Skeletal muscle tissue (tissue), 3 donors: ENCODE measurements at regions not wholly inside any gene's neighbourhood (a gene's known extent, or its start where the extent isn't known, plus 50 kb on each side); places are given as distances from the start of the nearest gene placed in this dataset.

ENCODE experiments used
- H3K27ac ChIP-seq: one replicate; pipeline ENCODE4 v1.7.0; 2013; ENCODE audit warnings: mild to moderate bottlenecking, low read depth, low read length, inconsistent platforms
- H3K27me3 ChIP-seq, 3 donors: one replicate each; pipeline ENCODE4 v1.7.0; 2013; ENCODE audit warnings: low read length in 3 of 3; ENCODE audit not compliant: control insufficient read depth in 3 of 3, insufficient read depth in 3 of 3
- H3K36me3 ChIP-seq, 3 donors: one replicate each; pipeline ENCODE4 v1.7.0; 2013; ENCODE audit warnings: low read length in 3 of 3; ENCODE audit not compliant: control insufficient read depth in 3 of 3, insufficient read depth in 3 of 3
- H3K4me1 ChIP-seq, 3 donors: one replicate each; pipeline ENCODE4 v1.7.0; 2013; ENCODE audit warnings: low read length in 3 of 3, mild to moderate bottlenecking in 3 of 3; ENCODE audit not compliant: control insufficient read depth in 3 of 3, insufficient read depth in 3 of 3
- H3K4me3 ChIP-seq, 3 donors: one replicate each; pipeline ENCODE4 v1.7.0; 2013; ENCODE audit warnings: low read length in 3 of 3
- H3K9ac ChIP-seq, 3 donors: one replicate each; pipeline ENCODE4 v1.7.0; 2013; ENCODE audit warnings: low read length in 3 of 3, mild to moderate bottlenecking in 3 of 3, moderate library complexity in 2 of 3, low read depth in 1 of 3
- H3K9me3 ChIP-seq, 3 donors: one replicate each; pipeline ENCODE4 v1.7.0; 2013; ENCODE audit warnings: low read length in 3 of 3; ENCODE audit not compliant: control insufficient read depth in 3 of 3
- donor health status: Osteomylitis.

DNA sequence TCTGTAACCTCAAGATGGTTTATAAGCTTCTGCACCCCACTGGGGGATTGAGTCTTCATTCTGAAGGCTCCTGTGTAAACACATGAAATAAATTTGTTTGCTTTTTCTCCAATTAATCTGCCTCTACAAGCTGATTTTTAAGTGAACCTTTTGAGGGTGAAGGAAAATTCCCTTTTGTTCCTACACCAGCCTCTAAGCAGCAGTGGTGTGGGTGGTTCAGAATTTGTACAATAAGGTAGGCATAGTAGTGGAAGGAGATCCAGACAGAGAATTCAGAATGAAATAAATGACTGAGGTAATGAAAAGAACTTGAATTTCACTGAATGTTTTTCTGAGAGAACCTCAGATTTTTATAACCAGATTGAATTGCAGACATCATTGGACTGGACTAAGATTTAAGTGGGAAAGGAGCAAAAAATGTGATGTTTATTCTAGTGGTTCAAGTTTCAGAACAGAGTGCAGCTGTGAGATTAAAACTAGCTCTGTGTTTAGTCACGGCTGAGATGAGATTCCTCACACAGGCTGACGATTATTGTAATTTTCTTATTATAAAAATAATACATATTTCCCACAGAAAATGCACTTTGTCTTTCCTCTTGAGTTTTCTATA lies 1162.2 kb downstream of the TYW1 start:
- Histone ChIP-seq H3K27me3 (peaks cover 0 to 3% (median 0%) of the 10 kb centered on the region in 3 donors), H3K27ac (no peak overlapping the region), H3K4me3 (no peak overlapping the region), H3K9ac (no peak overlapping the region), H3K4me1 (no peaks in the 10 kb centered on the region), H3K36me3 (no peaks in the 10 kb centered on the region), H3K9me3 (no peaks in the 10 kb centered on the region)

DNA sequence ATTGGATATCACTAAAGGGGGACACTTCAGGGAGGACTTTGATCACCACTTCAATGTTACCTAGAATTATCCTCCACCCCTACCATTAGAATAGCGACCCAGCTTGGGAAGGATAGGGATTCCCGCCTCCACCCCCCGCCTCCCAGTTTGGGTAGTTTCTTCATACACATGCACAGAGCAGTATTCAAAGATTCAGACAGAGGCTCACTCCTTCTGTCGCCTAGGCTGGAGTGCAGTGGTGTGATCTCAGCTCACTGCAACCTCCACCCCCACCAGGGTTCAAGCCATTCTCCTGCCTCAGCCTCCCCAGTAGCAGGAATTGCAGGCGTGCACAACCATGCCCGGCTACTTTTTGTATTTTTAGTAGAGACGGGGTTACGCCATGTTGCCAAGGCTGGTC lies 1166.1 kb downstream of the TYW1 start:
- no peaks in the 10 kb centered on the region for H3K36me3 ChIP-seq
- peaks cover 0 to 3% (median 0%) of the 10 kb centered on the region in 3 donors for H3K27me3 ChIP-seq
- H3K4me1 ChIP-seq = no peaks in the 10 kb centered on the region
- H3K9ac ChIP-seq = no peak overlapping the region
- no peak overlapping the region for H3K4me3 ChIP-seq
- H3K27ac ChIP-seq = no peak overlapping the region
- H3K9me3 ChIP-seq = no peaks in the 10 kb centered on the region

DNA sequence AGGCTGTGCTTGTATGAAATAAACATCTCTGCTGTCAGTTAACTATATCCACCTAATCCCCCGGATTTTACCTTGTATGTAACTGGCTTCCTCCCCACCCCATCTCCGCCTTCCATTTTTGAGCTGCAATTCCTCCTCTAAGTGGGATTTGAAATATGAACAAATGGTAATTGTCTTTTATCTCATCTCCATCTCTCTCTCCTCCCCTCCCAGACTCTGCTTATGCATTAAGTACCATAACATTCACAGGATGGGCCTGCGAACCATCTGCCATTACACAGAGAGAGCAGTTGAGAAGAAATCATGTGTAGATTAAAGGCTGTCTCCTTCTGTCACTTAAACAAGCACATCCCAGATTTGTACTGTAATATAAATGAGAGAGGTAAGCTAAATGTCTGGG lies 1169.9 kb downstream of the TYW1 start:
- H3K27me3 ChIP-seq = peaks cover 0 to 9% (median 0%) of the 10 kb centered on the region in 3 donors
- H3K4me3 ChIP-seq = no peak overlapping the region
- no peaks in the 10 kb centered on the region for H3K36me3 ChIP-seq
- no peaks in the 10 kb centered on the region for H3K9me3 ChIP-seq
- no peak overlapping the region for H3K27ac ChIP-seq
- no peak overlapping the region for H3K9ac ChIP-seq
- no peaks in the 10 kb centered on the region for H3K4me1 ChIP-seq

DNA sequence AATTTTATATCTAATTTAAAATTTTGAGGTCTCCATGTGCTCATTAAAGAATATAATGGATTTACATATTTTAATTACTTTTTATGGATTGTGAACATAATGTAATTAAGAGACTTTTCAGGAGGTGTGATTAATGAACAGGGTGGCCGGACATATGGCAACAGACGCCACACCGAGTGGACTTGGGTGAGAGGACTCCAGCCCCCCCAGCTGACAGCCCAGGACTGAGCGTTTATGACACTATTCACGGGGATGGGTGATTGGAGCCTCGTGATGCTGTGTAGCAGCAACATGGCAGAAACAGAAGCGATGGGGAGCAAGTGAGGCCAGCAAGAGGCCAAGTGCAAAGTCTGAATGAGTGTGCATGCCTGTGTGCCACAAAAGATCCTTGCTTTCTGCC lies 1176.9 kb downstream of the TYW1 start:
- Histone ChIP-seq H3K9ac (no peak overlapping the region), H3K4me1 (no peaks in the 10 kb centered on the region), H3K36me3 (no peaks in the 10 kb centered on the region), H3K9me3 (no peaks in the 10 kb centered on the region), H3K27me3 (peaks cover 0 to 5% (median 0%) of the 10 kb centered on the region in 3 donors), H3K27ac (no peak overlapping the region), H3K4me3 (no peak overlapping the region)

DNA sequence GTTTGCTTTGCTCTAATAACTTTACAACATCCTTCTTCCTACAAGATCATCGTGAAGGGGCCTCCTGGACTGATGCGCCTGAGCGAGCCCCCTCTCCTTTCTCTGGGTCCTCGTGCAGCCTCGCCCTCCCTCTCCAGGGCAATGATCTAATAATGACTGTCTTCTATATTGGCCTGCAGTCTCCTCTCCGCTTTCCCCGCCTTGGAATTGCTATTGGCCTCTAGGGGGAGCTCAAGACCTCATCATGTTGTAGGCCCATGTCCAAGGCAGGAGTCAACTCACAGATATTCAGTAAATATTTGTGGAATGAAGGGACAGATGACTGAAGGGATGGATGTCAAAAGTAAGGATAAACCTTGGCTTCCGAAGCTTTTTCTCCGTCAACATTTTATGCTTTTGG lies 1180.3 kb downstream of the TYW1 start:
- no peak overlapping the region for H3K27ac ChIP-seq
- no peaks in the 10 kb centered on the region for H3K36me3 ChIP-seq
- H3K27me3 ChIP-seq = no peaks in the 10 kb centered on the region
- H3K9me3 ChIP-seq = no peaks in the 10 kb centered on the region
- no peaks in the 10 kb centered on the region for H3K4me1 ChIP-seq
- no peak overlapping the region for H3K4me3 ChIP-seq
- no peak overlapping the region for H3K9ac ChIP-seq

DNA sequence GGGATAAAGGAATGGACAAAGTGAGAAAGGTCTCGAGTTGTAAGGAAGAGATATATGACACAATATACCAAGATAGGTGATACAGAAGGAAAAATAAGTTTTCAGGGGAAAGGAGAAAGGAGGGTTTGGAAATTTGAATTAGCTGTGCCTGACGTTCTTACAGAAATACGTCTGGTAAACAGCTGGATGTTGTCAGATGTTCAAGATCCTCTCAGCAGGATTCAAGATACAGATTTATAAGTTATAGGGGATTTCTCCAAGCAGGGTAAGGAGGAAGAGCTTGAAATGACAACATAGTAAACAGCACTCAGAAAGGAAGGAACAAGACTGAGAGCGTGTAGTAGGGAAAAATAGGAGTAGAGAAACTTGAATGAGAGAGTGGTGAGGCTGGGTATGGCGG lies 1184.1 kb downstream of the TYW1 start:
- H3K27ac ChIP-seq = no peak overlapping the region
- H3K9me3 ChIP-seq = no peaks in the 10 kb centered on the region
- H3K4me1 ChIP-seq = no peaks in the 10 kb centered on the region
- no peak overlapping the region for H3K9ac ChIP-seq
- no peaks in the 10 kb centered on the region for H3K36me3 ChIP-seq
- no peaks in the 10 kb centered on the region for H3K27me3 ChIP-seq
- no peak overlapping the region for H3K4me3 ChIP-seq

GRCh38 chr7:68183176-68183575 lies 1186.5 kb downstream of the TYW1 start:
- Histone ChIP-seq H3K27me3 (no peaks in the 10 kb centered on the region), H3K4me3 (no peak overlapping the region), H3K9me3 (no peaks in the 10 kb centered on the region), H3K9ac (no peak overlapping the region), H3K4me1 (no peaks in the 10 kb centered on the region), H3K36me3 (no peaks in the 10 kb centered on the region), H3K27ac (no peak overlapping the region)

GRCh38 chr7:68185631-68186456 lies 1189.2 kb downstream of the TYW1 start:
- no peaks in the 10 kb centered on the region for H3K27me3 ChIP-seq
- H3K9me3 ChIP-seq = no peaks in the 10 kb centered on the region
- H3K4me1 ChIP-seq = no peaks in the 10 kb centered on the region
- no peak overlapping the region for H3K9ac ChIP-seq
- no peak overlapping the region for H3K4me3 ChIP-seq
- no peaks in the 10 kb centered on the region for H3K36me3 ChIP-seq
- H3K27ac ChIP-seq = no peak overlapping the region

DNA sequence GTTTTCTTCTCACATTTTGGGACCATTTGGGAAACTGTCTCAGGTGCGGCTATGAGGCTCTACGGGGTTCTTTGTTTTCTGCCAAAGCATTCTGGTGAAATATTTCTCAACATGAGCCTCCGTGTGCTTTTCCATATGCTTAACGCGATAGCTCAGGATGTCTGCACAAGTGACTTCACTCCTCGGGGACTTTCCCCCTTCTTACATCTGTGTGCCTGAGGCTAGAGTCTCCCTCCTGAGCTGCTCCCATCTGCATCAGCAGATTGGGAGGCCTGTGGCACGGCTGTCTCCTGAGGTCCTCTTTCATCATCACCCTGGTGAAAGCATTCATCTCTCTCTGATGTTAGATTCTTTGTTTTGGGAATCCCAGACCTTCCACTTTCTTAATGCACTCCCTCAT lies 1190.9 kb downstream of the TYW1 start:
- H3K27me3 ChIP-seq = no peaks in the 10 kb centered on the region
- no peaks in the 10 kb centered on the region for H3K4me1 ChIP-seq
- H3K27ac ChIP-seq = no peak overlapping the region
- no peak overlapping the region for H3K9ac ChIP-seq
- no peak overlapping the region for H3K4me3 ChIP-seq
- no peaks in the 10 kb centered on the region for H3K36me3 ChIP-seq
- no peaks in the 10 kb centered on the region for H3K9me3 ChIP-seq

- no peaks in the 10 kb centered on the region for H3K36me3 ChIP-seq
- H3K4me1 ChIP-seq = peaks cover 0 to 2% (median 0%) of the 10 kb centered on the region in 3 donors
- no peak overlapping the region for H3K27ac ChIP-seq
- no peak overlapping the region for H3K4me3 ChIP-seq
- peaks cover 0 to 4% (median 0%) of the 10 kb centered on the region in 3 donors for H3K9me3 ChIP-seq
- H3K27me3 ChIP-seq = no peaks in the 10 kb centered on the region
- no peak overlapping the region for H3K9ac ChIP-seq
Observed at GRCh38 chr7:68192941-68193340, 1196.3 kb downstream of the TYW1 start.
